Astrocyte (in vitro differentiated cells and primary cell): ENCODE measurements at regions not wholly inside any gene's neighbourhood (a gene's known extent, or its start where the extent isn't known, plus 50 kb on each side); places are given as distances from the start of the nearest gene placed in this dataset.

Experiments
- CTCF ChIP-seq: IDR thresholded peaks from 2 replicates; pipeline ENCODE4 v1.5.1; 2011; ENCODE audit warnings: low read depth, mild to moderate bottlenecking, inconsistent platforms, low read length, moderate library complexity; ENCODE audit not compliant: insufficient read depth
- EZH2 ChIP-seq: IDR thresholded peaks from 2 replicates; pipeline ENCODE4 v1.6.1; 2012; ENCODE audit warnings: mild to moderate bottlenecking, low read length, inconsistent platforms; ENCODE audit not compliant: insufficient read depth

DNA sequence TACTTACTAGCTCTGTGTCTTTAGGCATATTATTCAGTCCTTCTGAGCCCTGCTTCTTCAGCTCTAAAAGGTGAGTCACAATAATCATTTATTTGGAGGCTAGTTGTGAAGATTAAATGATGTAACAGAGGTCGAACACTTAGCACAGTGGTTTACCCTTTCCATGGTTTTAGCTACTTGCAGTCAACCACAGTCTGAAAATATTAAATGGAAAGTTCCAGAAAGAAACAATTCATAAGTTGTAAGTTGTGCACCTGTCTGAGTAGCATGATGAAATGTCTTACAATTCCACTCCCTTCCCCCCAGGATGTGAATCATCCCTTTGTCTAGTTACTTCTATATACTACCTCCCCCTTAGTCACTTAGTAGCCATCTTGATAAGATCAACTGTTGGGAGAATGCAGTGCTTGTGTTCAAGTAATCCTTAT, 217.6 kb upstream of the THUMPD2 start:
- TF ChIP-seq CTCF = no peak
- TF ChIP-seq EZH2 = no peak
